Neural progenitor cell (in vitro differentiated cells): ENCODE measurements at regions not wholly inside any gene's neighbourhood (a gene's known extent, or its start where the extent isn't known, plus 50 kb on each side); places are given as distances from the start of the nearest gene placed in this dataset.
"Not testable (repeated sequence)": the region's sequence is repeated elsewhere in the genome, so short reads cannot be mapped to it uniquely, and the experiment has no call there.

ENCODE experiments used
- DNase-seq: peaks from one replicate; pipeline ENCODE4 v3.0.0-alpha.2; 2016; ENCODE audit warnings: low spot score
- H2AFZ ChIP-seq: fragments of 200-600 bp; sonication (generic); replicated peaks from 2 replicates; pipeline ENCODE4 v1.6.1; 2016; ENCODE audit warnings: antibody characterized with exemption
- H3F3A ChIP-seq: fragments of 200-600 bp; sonication (generic); 2 replicates; pipeline ENCODE4 v1.6.1; 2016; ENCODE audit warnings: antibody characterized with exemption, low read depth
- H3K27ac ChIP-seq: fragments of 200-600 bp; sonication (generic); 2 replicates; pipeline ENCODE4 v1.5.1; 2016; ENCODE audit warnings: mild to moderate bottlenecking
- H3K27me3 ChIP-seq: fragments of 200-600 bp; sonication (generic); 2 replicates; pipeline ENCODE4 v1.6.1; 2016; ENCODE audit warnings: mild to moderate bottlenecking, moderate library complexity
- H3K36me3 ChIP-seq: fragments of 200-600 bp; sonication (generic); 2 replicates; pipeline ENCODE4 v1.5.1; 2016
- H3K4me1 ChIP-seq: fragments of 200-600 bp; sonication (generic); 2 replicates; pipeline ENCODE4 v1.6.1; 2016; ENCODE audit warnings: mixed run types
- H3K4me2 ChIP-seq: fragments of 200-600 bp; sonication (generic); 2 replicates; pipeline ENCODE4 v1.6.1; 2016
- H3K4me3 ChIP-seq: fragments of 200-600 bp; sonication (generic); 2 replicates; pipeline ENCODE4 v1.5.1; 2016
- H3K79me2 ChIP-seq: fragments of 200-600 bp; sonication (generic); 2 replicates; pipeline ENCODE4 v1.6.1; 2016; ENCODE audit warnings: low read depth
- H3K9ac ChIP-seq: fragments of 200-600 bp; sonication (generic); 2 replicates; pipeline ENCODE4 v1.6.1; 2016
- H3K9me3 ChIP-seq: fragments of 200-600 bp; sonication (generic); 2 replicates; pipeline ENCODE4 v1.5.1; 2016; ENCODE audit warnings: low read depth
- H4K20me1 ChIP-seq: fragments of 200-600 bp; sonication (generic); 2 replicates; pipeline ENCODE4 v1.6.1; 2016; ENCODE audit warnings: low read depth
- H3K27ac Mint-ChIP-seq: 3 replicates; pipeline ENCODE4 v1.8.0; 2021; ENCODE audit warnings: mixed read lengths
- H3K27me3 Mint-ChIP-seq: 2 replicates; pipeline ENCODE4 v1.8.0; 2022; ENCODE audit warnings: low read depth, mild to moderate bottlenecking, inconsistent platforms, moderate library complexity, mixed read lengths; ENCODE audit not compliant: insufficient read depth
- H3K36me3 Mint-ChIP-seq: 3 replicates; pipeline ENCODE4 v1.8.0; 2021; ENCODE audit warnings: mixed read lengths
- H3K4me1 Mint-ChIP-seq: 3 replicates; pipeline ENCODE4 v1.8.0; 2021; ENCODE audit warnings: mixed read lengths
- H3K4me3 Mint-ChIP-seq: 3 replicates; pipeline ENCODE4 v1.8.0; 2021; ENCODE audit warnings: mild to moderate bottlenecking, moderate library complexity, mixed read lengths
- H3K9me3 Mint-ChIP-seq: 3 replicates; pipeline ENCODE4 v1.8.0; 2020; ENCODE audit warnings: mixed read lengths
- CTCF ChIP-seq: fragments of 200-600 bp; sonication (generic); IDR thresholded peaks from 2 replicates; pipeline ENCODE4 v1.5.1; 2017; ENCODE audit warnings: antibody characterized with exemption, mild to moderate bottlenecking
- EZH2 ChIP-seq: fragments of 200-600 bp; sonication (generic); IDR thresholded peaks from 2 replicates; pipeline ENCODE4 v1.6.1; 2017; ENCODE audit warnings: antibody characterized with exemption, mild to moderate bottlenecking, moderate library complexity
- EZH2phosphoT487 ChIP-seq: fragments of 200-600 bp; sonication (generic); IDR thresholded peaks from 2 replicates; pipeline ENCODE4 v1.6.1; 2017; ENCODE audit warnings: antibody characterized with exemption

GRCh38 chr4:131488772-131489171 is 1660.3 kb upstream of the PCDH10 start:
- no peaks in the 10 kb centered on the region for H3K27me3 ChIP-seq
- no peaks in the 10 kb centered on the region for H3F3A ChIP-seq
- H3K4me3 ChIP-seq: no peak overlapping the region
- no peaks in the 10 kb centered on the region for H4K20me1 ChIP-seq
- H3K4me1 ChIP-seq: no peaks in the 10 kb centered on the region
- H3K9ac ChIP-seq: no peak overlapping the region
- no peak overlapping the region for H3K27ac ChIP-seq
- Mint-ChIP-seq H3K27me3 (no peaks in the 10 kb centered on the region), H3K4me3 (no peak overlapping the region), H3K36me3 (no peaks in the 10 kb centered on the region), H3K9me3 (no peaks in the 10 kb centered on the region), H3K27ac (no peak overlapping the region), H3K4me1 (no peaks in the 10 kb centered on the region)
- no peak for DNase-seq
- TF ChIP-seq CTCF: no peak
- TF ChIP-seq EZH2phosphoT487: no peak
- no peak for TF ChIP-seq EZH2
- H3K36me3 ChIP-seq: no peaks in the 10 kb centered on the region
- H3K79me2 ChIP-seq: no peaks in the 10 kb centered on the region
- H2AFZ ChIP-seq: no peak overlapping the region
- H3K9me3 ChIP-seq: no peaks in the 10 kb centered on the region
- H3K4me2 ChIP-seq: no peak overlapping the region

GRCh38 chr4:131496211-131496610 is 1652.9 kb upstream of the PCDH10 start:
- H3K9me3 Mint-ChIP-seq: peaks cover 15% of the 10 kb centered on the region
- not testable (repeated sequence) for H3K27ac Mint-ChIP-seq

GRCh38 chr4:131499141-131499873 is 1649.8 kb upstream of the PCDH10 start:
- Histone ChIP-seq H3K36me3 (no peaks in the 10 kb centered on the region), H3K27ac (no peak overlapping the region), H3K4me3 (no peak overlapping the region), H3K4me1 (no peaks in the 10 kb centered on the region), H3K9me3 (no peaks in the 10 kb centered on the region), H3F3A (no peaks in the 10 kb centered on the region), H2AFZ (no peak overlapping the region), H3K9ac (no peak overlapping the region), H3K4me2 (no peak overlapping the region), H3K27me3 (no peaks in the 10 kb centered on the region), H3K79me2 (no peaks in the 10 kb centered on the region), H4K20me1 (no peaks in the 10 kb centered on the region)
- peaks cover 4% of the 10 kb centered on the region for H3K4me1 Mint-ChIP-seq
- no peaks in the 10 kb centered on the region for H3K36me3 Mint-ChIP-seq
- H3K27ac Mint-ChIP-seq: no peak overlapping the region
- H3K27me3 Mint-ChIP-seq: peaks cover 4% of the 10 kb centered on the region
- peaks cover 14% of the 10 kb centered on the region for H3K9me3 Mint-ChIP-seq
- no peak for TF ChIP-seq EZH2
- TF ChIP-seq CTCF: no peak
- TF ChIP-seq EZH2phosphoT487: no peak
- H3K4me3 Mint-ChIP-seq: no peak overlapping the region
- no peak for DNase-seq

More at GRCh38 chr4:131496211-131496610, 1652.9 kb upstream of the PCDH10 start:
- H3F3A ChIP-seq, H2AFZ ChIP-seq, H4K20me1 ChIP-seq, H3K4me1 ChIP-seq, H3K79me2 ChIP-seq, H3K9ac ChIP-seq, H3K4me1 Mint-ChIP-seq, H3K9me3 ChIP-seq, H3K36me3 ChIP-seq, DNase-seq, H3K4me3 ChIP-seq, H3K4me3 Mint-ChIP-seq, H3K27me3 ChIP-seq, H3K36me3 Mint-ChIP-seq, H3K27ac ChIP-seq, H3K27me3 Mint-ChIP-seq, H3K4me2 ChIP-seq: not testable (repeated sequence)

GRCh38 chr4:131509521-131509920 is 1639.6 kb upstream of the PCDH10 start:
- Histone ChIP-seq H4K20me1 (no peaks in the 10 kb centered on the region), H2AFZ (no peak overlapping the region), H3K27me3 (no peaks in the 10 kb centered on the region), H3K79me2 (no peaks in the 10 kb centered on the region), H3K36me3 (no peaks in the 10 kb centered on the region), H3K9me3 (no peaks in the 10 kb centered on the region), H3K9ac (no peak overlapping the region), H3K4me3 (no peak overlapping the region), H3K27ac (no peak overlapping the region), H3K4me1 (no peaks in the 10 kb centered on the region), H3K4me2 (no peak overlapping the region), H3F3A (no peaks in the 10 kb centered on the region)
- TF ChIP-seq CTCF: no peak
- TF ChIP-seq EZH2phosphoT487: no peak
- TF ChIP-seq EZH2: no peak
- no peak overlapping the region for H3K4me3 Mint-ChIP-seq
- H3K27me3 Mint-ChIP-seq: no peaks in the 10 kb centered on the region
- no peaks in the 10 kb centered on the region for H3K4me1 Mint-ChIP-seq
- H3K36me3 Mint-ChIP-seq: no peaks in the 10 kb centered on the region
- DNase-seq: no peak
- H3K27ac Mint-ChIP-seq: no peak overlapping the region
- H3K9me3 Mint-ChIP-seq: no peaks in the 10 kb centered on the region
